ENCODE measurements at regions not wholly inside any gene's neighbourhood (a gene's known extent, or its start where the extent isn't known, plus 50 kb on each side); places are given as distances from the start of the nearest gene placed in this dataset.
"Not testable (repeated sequence)": the region's sequence is repeated elsewhere in the genome, so short reads cannot be mapped to it uniquely, and the experiment has no call there.

DNA sequence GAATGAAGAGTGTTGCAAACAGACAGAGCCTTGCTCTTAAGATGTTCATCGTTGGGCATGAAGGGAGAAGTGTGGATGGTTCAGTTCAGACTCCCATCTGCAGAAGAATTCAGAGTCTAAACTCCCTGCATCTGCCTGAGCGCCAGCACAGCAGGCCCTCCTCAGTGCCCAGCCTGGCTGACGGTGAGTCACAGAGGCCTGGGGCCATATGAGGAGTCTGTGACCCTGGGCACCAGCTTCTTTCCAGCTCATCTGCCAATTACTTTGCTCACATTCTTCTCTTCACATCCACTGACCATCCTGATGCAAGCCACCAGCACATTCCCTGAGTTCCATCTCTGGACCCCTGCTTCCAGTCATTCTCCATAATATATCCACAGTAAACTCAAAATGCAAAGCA lies 401.1 kb upstream of the TRPC7 start:
- in situ Hi-C loops (cut with HindIII; ENCODE audit: low pct_unique_long_range_greater_than_20kb, low sequenced_read_pairs): no loop called here

DNA sequence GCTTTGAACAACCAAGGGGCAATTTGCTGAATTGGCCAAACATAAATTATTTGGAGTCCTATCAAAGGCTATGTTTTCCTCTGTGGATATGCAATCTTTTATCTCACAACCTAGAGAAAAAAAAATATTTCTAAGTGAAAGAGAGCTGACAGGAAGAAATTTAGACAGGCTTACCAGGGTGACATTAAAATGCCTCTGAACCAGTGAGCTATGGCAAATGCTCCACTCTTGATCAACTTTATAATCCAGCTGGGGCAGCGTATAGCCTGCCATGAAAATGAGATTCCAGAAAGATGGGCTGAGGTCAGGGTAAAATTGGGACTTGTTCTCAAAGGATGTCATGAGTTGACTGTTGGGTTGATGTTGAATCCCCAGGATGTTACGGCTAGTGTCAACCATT lies 399.3 kb upstream of the TRPC7 start:
- in situ Hi-C loops (cut with HindIII; ENCODE audit: low pct_unique_long_range_greater_than_20kb, low sequenced_read_pairs): no loop called here
- no peak for DNase-seq (ENCODE audit: low read depth, low spot score)

More for the DNA sequence above, 401.1 kb upstream of the TRPC7 start:
- peak; percentile 8 for DNase-seq (ENCODE audit: low read depth, low spot score)

DNA sequence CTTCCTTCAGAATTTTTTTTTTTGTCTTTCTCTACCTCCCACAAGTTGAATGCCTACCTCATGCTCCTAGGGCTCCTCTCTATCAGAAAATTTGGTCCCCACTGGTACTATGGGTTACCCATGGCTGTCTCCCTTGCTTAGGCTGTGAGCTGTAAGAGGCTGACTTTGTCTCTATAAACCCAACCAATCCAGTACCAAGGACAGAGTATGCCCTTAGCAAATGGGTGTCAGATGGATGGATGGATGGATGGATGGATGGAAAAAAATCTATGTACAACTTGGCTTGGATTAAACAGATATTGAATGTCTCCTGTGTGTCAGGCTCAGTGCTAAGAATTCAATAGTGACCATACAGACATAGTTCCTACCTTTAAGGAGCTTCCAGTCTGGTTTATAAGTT lies 398.2 kb upstream of the TRPC7 start:
- no peak for DNase-seq (ENCODE audit: low read depth, low spot score)
- in situ Hi-C loops (cut with HindIII; ENCODE audit: low pct_unique_long_range_greater_than_20kb, low sequenced_read_pairs): no loop called here

DNA sequence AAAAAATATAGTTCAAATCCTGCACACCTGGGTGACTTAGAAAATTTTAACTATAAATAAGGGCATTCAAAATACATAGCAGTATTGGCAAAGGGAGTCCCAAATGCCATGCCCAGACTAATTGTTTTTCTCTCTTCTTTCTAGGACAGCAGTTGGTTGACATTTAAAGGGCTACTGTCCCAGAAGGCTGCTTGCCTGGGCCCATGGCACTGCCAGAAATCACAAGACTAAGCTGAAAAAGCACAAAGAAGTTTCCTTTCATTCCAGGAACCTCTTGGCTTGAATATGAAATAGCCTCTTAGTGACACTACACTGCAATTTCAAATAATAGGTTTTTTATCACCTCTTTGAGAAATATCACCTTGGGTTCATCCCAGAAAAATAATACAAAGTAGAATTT lies 388.9 kb upstream of the TRPC7 start:
- no peak for DNase-seq (ENCODE audit: low read depth, low spot score)
- in situ Hi-C loops (cut with HindIII; ENCODE audit: low pct_unique_long_range_greater_than_20kb, low sequenced_read_pairs): no loop called here

DNA sequence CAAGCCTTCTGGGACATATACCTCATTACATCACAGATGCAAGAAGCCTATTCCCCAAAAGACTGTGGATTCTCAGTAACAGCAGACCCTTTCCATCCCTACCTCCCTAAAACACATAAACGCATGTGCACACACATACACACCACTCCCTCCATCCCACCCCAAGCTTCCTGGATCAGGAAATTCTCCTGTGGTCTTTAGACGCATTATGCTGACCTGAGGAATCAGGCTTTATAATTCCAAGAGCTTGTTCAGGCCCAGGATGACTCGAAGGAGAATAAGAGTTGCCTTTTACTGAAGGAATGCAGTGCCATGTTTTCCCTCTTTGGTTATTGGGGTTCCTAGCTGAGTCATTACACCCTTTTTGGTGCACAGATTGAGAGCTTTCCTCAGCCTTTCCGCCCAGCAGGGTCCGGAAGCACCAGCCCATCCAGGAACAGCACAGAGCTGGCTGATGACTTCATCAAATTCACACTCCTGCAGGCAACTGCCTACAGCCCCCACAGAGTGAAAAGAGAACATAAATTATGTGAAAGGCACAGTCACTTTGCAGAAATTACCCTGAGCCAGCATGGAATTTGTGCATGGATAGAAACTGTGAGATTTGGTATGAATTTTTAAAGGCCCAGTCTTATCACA lies 385.0 kb upstream of the TRPC7 start:
- in situ Hi-C loops (cut with HindIII; ENCODE audit: low pct_unique_long_range_greater_than_20kb, low sequenced_read_pairs): no loop called here

DNA sequence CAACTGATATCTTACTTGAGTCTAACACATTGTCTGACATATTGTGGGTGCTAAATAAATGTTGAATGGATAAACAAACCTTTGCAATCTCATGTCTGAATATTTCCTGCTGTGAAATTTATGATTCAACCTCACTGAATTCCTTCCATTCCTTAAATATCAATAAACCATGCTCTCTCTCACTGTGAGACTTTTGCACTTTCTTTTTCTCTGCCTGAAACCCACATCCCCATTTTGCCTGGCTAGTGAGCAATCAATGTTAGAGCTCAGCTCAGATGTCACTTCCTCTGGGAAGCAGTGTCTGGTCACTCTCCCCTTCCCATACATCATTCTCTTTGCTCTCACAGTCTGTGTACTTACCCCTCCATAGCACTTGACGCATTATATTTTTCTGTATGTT lies 383.7 kb upstream of the TRPC7 start:
- no peak for DNase-seq (ENCODE audit: low read depth, low spot score)
- in situ Hi-C loops (cut with HindIII; ENCODE audit: low pct_unique_long_range_greater_than_20kb, low sequenced_read_pairs): no loop called here

More for the DNA sequence above, 385.0 kb upstream of the TRPC7 start:
- no peak for DNase-seq (ENCODE audit: low read depth, low spot score)

DNA sequence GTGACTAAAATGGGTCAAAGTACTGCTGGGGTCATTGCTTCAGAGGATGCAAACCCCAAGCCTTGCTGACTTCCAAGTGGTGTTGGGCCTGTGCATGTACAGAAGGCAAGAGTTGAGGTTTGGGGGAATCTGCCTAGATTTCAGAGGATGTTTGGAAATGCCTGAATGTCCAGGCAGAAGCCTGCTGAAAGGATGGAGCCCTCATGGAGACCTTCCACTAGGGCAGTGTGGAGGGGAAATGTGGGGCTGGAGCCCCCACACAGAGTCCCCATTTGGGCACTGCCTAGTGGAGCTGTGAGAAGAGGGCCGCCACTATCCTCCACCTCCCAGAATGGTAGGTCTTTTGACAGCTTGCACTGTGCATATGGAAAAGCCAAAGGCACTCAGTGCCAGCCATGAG lies 377.7 kb upstream of the TRPC7 start:
- no peak for DNase-seq (ENCODE audit: low read depth, low spot score)
- in situ Hi-C loops (cut with HindIII; ENCODE audit: low pct_unique_long_range_greater_than_20kb, low sequenced_read_pairs): no loop called here

DNA sequence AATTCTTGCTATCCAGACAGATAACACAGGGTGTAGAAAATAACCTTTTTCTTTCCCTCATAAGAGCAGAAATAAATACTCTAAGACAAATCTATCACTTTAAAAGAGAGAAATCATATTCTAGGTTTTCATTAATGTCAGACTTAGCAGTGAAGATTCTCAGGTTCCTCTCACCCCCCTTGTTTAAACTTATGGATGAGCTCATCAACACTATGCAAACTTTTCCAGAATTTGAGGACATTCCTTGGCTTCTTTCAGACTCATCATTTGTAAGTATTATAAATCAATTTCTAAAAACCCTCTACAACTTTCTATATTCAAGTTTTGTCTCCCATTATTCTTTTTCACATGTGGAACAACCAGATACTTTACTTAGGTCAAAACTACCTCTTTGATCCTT lies 374.9 kb upstream of the TRPC7 start:
- no peak for DNase-seq (ENCODE audit: low read depth, low spot score)
- in situ Hi-C loops (cut with HindIII; ENCODE audit: low pct_unique_long_range_greater_than_20kb, low sequenced_read_pairs): no loop called here

DNA sequence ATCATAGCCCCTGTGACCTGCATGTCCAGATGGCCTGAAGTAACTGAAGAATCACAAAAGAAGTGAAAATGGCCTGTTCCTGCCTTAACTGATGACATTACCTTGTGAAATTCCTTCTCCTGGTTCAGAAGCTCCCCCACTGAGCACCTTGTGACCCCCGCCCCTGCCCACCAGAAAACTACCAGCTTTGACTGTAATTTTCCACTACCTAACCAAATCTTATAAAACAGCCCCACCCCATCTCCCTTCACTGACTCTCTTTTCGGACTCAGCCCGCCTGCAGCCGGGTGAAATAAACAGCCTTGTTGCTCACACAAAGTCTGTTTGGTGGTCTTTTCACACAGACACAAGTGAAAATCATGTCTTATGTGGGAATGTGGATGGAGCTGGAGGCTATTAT lies 373.9 kb upstream of the TRPC7 start:
- in situ Hi-C loops (cut with HindIII; ENCODE audit: low pct_unique_long_range_greater_than_20kb, low sequenced_read_pairs); DNase-seq (ENCODE audit: low read depth, low spot score): not testable (repeated sequence)

DNA sequence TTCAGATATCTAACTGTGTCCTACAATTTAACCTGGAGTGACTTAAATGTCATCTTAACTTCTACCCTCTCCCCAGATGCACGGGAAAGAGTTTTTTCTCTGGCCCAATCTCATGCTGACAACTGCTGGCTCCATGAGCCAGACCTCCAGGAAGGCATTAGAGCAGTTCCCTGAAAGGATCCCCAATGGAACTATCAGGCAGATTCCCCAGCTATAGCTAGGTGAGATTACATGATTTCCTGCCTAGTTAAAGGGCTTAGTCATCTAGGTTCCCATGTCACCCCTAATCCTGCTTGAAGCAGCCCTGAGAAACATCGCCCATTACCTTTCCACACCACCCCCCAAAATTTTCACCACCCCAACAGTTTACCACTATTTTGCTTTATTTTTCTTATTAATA lies 373.5 kb upstream of the TRPC7 start:
- no peak for DNase-seq (ENCODE audit: low read depth, low spot score)
- in situ Hi-C loops (cut with HindIII; ENCODE audit: low pct_unique_long_range_greater_than_20kb, low sequenced_read_pairs): no loop called here

DNA sequence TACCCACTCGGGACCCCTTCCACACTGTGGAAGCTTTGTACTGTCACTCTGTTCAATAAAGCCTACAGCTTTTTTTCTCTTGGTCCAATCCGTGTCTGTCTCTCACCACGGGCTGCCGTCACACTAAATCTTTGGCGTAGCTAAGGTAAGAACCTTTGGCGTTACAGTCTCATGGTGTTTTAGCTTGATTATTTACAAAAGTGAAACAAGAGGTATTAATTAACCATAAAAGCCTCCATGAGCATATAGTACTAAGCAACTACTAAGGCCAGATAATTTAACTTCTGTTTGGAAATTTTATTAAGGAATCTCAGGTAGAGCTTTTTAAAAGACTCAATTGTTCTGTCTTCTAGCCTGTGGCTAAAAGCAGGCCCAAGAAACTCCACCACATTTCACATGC lies 370.7 kb upstream of the TRPC7 start:
- in situ Hi-C loops (cut with HindIII; ENCODE audit: low pct_unique_long_range_greater_than_20kb, low sequenced_read_pairs): no loop called here
- no peak for DNase-seq (ENCODE audit: low read depth, low spot score)

DNA sequence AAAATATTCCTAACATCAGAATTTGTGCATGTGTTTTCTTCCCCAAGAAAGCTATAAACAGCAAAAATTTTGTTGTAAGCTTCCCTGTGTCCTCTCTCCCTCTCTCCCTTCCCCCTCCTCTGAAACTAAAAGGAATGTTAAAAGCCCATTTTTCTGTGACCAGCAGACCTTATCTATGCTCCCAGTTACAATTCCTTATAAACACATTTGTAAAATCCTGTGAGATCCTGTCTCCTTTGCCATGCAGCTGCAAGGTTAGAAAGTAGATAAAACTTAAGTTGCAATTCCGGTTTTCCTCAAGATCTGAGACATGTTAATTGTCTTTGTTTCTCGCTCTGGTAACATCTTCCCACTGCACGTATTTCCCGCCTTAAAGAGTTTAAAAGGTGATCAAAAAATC lies 370.3 kb upstream of the TRPC7 start:
- in situ Hi-C loops (cut with HindIII; ENCODE audit: low pct_unique_long_range_greater_than_20kb, low sequenced_read_pairs); DNase-seq (ENCODE audit: low read depth, low spot score): not testable (repeated sequence)

DNA sequence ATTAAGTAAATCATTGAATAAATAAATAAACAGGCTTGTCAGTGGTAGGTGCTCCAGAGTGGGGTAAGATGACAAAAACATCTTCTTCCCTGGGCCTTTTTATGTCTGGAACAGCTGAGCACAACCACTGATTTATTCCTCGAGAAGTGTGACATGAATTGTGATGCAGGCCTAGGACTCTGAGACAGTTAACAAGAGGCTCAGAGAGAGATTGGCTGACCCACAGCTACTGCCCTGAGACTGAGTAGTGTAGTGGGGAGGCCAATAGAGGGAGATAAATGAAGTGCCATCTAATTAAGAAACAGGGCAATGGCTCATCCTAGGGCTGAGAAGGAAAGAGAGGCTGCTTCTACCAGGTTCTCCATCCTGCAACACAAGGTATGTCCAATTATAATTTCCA lies 369.3 kb upstream of the TRPC7 start:
- in situ Hi-C loops (cut with HindIII; ENCODE audit: low pct_unique_long_range_greater_than_20kb, low sequenced_read_pairs): no loop called here
- DNase-seq (ENCODE audit: low read depth, low spot score): no peak

DNA sequence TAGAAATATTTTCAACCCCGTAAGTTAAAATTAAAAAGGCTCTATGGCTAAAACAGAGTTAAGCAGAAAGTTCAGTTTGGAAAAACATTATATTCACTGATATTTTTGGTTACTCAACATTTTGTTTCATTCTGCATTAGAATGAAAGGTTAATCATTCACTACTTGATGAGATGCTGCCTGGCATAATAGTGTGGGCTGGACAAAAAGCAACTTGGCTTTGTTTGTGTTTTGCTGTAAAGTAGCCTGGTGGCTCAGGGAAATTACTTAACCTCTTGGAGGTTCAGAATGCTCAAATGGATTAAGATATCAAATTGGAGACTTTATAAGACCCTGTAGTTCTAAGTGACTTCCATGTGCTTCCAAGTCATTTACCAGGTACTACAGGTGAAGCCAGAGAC lies 367.4 kb upstream of the TRPC7 start:
- no peak for DNase-seq (ENCODE audit: low read depth, low spot score)
- in situ Hi-C loops (cut with HindIII; ENCODE audit: low pct_unique_long_range_greater_than_20kb, low sequenced_read_pairs): no loop called here

DNA sequence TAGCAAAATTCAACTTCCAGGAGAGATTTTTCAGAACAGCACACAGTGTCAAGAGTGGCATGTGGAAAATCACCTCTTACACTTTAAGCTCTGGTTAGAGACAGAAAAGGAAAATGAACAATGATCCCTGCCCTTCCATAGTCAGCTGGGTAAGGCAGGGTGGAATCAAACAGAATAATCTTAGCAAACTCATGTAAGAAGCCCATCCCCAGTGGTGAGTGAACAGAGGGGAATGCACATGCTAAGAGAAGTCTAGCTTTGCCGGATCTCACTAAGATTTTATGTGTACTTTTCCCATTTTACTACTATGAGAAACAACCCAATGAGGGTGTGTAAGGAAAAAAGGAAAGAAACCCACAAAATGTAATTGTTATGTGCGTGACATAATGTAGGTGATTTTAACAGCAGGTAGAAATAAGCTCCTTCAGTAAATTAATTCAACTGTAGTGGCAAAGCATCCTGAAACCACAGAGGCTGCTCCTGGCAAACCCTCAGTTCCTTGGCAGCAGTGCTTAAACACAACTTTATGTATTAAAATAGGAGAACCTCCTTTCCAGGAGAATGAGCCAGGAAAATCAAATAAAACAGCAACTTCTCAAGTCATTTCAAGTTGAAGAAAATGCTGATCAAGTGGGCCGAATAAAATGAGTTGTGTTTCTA lies 366.0 kb upstream of the TRPC7 start:
- DNase-seq (ENCODE audit: low read depth, low spot score): no peak

DNA sequence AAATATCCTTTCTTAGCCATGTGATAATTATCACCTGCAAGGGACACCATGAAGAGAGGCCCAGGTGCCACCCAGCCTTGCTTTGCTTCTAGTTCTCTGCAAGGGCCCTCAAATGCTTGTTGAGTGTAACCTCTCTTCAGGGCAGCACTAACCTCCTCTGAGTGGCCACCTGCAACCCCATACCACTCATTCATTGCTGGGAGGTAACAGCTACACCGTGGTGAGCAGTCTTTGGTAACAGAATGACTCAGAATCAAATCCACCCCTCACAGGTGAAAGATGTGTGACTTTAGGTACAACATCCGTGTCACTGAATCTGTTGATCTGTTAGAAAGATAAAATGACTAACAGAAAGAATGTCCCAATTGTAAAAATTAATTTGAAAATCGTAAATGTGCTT lies 365.1 kb upstream of the TRPC7 start:
- no peak for DNase-seq (ENCODE audit: low read depth, low spot score)
- in situ Hi-C loops (cut with HindIII; ENCODE audit: low pct_unique_long_range_greater_than_20kb, low sequenced_read_pairs): no loop called here

More for the DNA sequence above, 366.0 kb upstream of the TRPC7 start:
- in situ Hi-C loops (cut with HindIII; ENCODE audit: low pct_unique_long_range_greater_than_20kb, low sequenced_read_pairs): no loop called here

DNA sequence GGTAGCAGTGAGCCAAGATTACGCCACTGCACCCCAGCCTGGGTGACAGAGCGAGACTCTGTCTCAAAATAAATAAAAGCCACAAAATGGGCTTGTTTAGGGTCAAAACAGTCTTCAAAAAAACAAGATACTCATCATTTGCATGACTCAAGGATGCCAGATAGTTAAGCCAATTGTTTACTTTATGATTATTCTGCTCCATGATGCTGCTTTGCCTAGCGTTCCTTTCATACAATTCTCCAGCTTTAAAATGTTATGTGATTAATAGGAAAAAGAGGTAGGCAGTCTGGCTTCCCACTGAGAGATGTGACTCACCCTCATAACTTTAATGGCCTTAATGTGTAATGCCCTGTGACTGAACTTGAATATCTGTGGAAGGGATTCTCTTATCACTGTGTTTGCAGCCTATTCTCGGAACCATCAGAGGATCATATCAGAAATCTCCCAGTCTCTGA lies 364.6 kb upstream of the TRPC7 start:
- in situ Hi-C loops (cut with HindIII; ENCODE audit: low pct_unique_long_range_greater_than_20kb, low sequenced_read_pairs): no loop called here
- DNase-seq (ENCODE audit: low read depth, low spot score): no peak

DNA sequence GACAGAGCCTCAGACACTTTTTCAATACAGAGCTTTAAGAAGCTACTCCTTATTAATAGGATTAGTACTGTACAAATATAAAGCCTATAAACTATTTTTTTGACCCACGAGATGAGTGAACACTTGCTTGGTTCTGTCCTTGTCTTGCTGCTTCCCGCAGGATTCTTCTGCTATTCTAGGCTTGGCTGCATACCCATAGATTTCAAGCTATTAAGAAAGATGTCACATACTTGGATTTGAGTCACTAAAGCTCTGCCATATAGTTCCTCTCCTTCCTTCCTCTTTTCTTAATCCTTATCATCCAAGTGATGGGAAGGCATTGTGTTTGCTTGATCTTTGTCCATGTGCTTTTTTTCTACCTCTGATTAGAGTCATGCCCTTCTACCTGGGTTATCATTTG lies 361.2 kb upstream of the TRPC7 start:
- in situ Hi-C loops (cut with HindIII; ENCODE audit: low pct_unique_long_range_greater_than_20kb, low sequenced_read_pairs): no loop called here
- DNase-seq (ENCODE audit: low read depth, low spot score): no peak

DNA sequence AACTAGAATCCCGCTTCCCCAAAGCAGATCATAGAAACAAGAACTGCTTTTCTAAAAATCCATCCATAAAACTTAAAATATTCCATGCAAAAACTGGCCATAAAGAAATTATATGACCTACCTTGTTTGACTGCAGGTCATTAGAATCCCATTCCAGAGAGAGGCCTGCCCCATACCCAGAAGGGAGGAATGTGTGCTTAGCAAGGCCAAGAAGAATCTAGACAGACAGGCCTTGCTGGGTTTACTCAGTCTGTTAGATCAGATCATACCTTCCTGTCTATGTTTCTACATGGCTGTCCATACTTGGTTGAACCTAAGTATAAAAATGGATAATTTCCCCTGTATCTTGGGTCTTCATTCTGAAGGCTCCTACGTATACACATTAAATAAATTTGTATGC lies 358.8 kb upstream of the TRPC7 start:
- in situ Hi-C loops (cut with HindIII; ENCODE audit: low pct_unique_long_range_greater_than_20kb, low sequenced_read_pairs): no loop called here
- DNase-seq (ENCODE audit: low read depth, low spot score): no peak
